ENCODE measurements at regions not wholly inside any gene's neighbourhood (a gene's known extent, or its start where the extent isn't known, plus 50 kb on each side); places are given as distances from the start of the nearest gene placed in this dataset.

DNA sequence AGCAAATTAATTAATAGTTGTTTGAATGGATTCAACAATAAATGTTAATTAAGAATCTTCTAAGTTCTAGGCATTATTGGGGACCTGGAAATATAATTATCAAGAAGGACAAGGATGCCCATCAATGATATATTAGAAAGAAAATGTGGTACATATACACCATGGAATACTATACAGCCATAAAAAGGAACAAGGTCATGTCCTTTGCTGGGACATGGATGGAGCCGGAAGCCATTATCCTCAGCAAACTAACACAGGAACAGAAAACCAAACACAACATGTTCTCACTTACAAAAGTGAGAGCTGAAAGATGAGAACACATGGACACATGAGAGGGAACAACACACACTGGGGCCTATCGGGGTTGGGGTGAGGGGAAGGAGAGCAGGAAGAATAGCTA is 141.4 kb upstream of the JUN start:
- 90 to 94% methylated on average over 2 of the region's 2 CpGs for WGBS, 2 donors
- Histone ChIP-seq H3K9me3 (no peaks in the 10 kb centered on the region), H3K4me3 (no peak overlapping the region), H3K27ac (no peak overlapping the region), H3K4me1 (peaks cover 0 to 17% (median 6%) of the 10 kb centered on the region in 4 donors), H3K27me3 (no peaks in the 10 kb centered on the region), H3K36me3 (no peaks in the 10 kb centered on the region)
- TF ChIP-seq EP300 (IDR thresholded peaks at IDR 0.05), result no peak
- TF ChIP-seq, protein P1, sequence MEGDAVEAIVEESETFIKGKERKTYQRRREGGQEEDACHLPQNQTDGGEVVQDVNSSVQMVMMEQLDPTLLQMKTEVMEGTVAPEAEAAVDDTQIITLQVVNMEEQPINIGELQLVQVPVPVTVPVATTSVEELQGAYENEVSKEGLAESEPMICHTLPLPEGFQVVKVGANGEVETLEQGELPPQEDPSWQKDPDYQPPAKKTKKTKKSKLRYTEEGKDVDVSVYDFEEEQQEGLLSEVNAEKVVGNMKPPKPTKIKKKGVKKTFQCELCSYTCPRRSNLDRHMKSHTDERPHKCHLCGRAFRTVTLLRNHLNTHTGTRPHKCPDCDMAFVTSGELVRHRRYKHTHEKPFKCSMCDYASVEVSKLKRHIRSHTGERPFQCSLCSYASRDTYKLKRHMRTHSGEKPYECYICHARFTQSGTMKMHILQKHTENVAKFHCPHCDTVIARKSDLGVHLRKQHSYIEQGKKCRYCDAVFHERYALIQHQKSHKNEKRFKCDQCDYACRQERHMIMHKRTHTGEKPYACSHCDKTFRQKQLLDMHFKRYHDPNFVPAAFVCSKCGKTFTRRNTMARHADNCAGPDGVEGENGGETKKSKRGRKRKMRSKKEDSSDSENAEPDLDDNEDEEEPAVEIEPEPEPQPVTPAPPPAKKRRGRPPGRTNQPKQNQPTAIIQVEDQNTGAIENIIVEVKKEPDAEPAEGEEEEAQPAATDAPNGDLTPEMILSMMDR (IDR thresholded peaks at IDR 0.05), result no peak
- no peak for TF ChIP-seq POLR2A (IDR thresholded peaks at IDR 0.05)
- DNase-seq (ENCODE audit: low spot score in 2 of 2), result no peak

DNA sequence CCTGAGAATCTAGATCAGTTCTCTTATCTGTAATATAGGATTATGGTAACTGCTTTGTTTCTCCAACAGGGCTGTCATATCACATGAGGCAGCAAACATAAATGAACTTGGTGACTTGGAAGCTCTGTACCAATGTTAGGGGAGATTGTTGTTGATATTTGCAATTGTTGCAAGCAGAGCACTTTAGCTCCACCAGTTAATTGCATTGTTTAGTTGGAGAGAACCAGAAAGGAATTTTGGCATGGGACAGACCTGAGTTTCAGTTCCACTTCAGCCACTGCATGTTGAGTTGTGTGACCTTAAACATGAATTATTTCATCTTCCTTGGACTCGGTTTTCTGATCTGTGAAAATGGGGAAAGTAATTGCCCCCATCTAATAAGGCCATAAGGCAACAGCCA is 142.3 kb upstream of the JUN start:
- no peak for DNase-seq (ENCODE audit: low spot score in 2 of 2)
- 76 to 83% methylated on average over 1 of the region's 1 CpG for WGBS, 2 donors
- Histone ChIP-seq H3K27me3 (no peaks in the 10 kb centered on the region), H3K27ac (no peak overlapping the region), H3K36me3 (no peaks in the 10 kb centered on the region), H3K4me1 (peaks cover 0 to 17% (median 6%) of the 10 kb centered on the region in 4 donors), H3K4me3 (no peak overlapping the region), H3K9me3 (no peaks in the 10 kb centered on the region)
- TF ChIP-seq POLR2A (IDR thresholded peaks at IDR 0.05) (no peak), EP300 (IDR thresholded peaks at IDR 0.05) (no peak)
- TF ChIP-seq, protein P1 (IDR thresholded peaks at IDR 0.05), result no peak

DNA sequence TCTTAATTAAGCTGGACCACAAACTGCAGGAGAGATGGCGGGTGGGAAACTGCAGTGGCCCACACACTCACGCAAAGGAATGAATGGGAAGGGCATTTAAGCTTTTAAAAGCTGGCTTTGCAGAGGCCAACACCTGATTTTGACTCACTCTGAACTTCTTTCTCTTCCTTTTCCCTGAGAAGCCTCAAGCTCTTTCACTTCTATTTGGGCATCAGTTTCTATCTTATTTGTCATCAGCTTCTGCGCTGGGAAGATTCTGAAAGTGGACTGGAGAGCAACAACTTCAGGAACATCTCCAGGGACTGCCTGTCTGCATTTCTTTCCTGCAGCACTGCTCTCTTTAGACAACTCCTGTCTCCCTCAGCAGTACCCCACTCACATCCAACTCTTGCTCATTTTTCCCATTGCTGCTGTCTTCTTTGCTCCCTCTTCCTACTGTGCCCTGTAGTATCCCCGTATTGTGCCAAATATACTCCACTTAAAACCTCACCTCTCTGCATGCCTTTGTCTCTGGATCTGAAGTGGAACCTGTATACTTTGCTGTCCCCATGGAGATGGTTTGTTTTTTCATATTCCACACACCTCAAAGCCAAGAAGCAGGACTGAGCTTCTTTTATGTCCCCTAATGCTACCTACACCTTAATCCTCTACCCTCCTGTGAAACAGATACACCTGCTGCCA is 143.3 kb upstream of the JUN start:
- no peak for DNase-seq (ENCODE audit: low spot score in 2 of 2)
- Histone ChIP-seq H3K27me3 (no peaks in the 10 kb centered on the region), H3K4me1 (peaks cover 0 to 13% (median 4%) of the 10 kb centered on the region in 4 donors), H3K4me3 (no peak overlapping the region), H3K36me3 (no peaks in the 10 kb centered on the region), H3K9me3 (no peaks in the 10 kb centered on the region), H3K27ac (no peak overlapping the region)
- WGBS, 2 donors, result 77 to 80% methylated on average over 4 of the region's 4 CpGs
- TF ChIP-seq EP300 (IDR thresholded peaks at IDR 0.05) (no peak), POLR2A (IDR thresholded peaks at IDR 0.05) (no peak)
- TF ChIP-seq, protein P1 (IDR thresholded peaks at IDR 0.05), result no peak

DNA sequence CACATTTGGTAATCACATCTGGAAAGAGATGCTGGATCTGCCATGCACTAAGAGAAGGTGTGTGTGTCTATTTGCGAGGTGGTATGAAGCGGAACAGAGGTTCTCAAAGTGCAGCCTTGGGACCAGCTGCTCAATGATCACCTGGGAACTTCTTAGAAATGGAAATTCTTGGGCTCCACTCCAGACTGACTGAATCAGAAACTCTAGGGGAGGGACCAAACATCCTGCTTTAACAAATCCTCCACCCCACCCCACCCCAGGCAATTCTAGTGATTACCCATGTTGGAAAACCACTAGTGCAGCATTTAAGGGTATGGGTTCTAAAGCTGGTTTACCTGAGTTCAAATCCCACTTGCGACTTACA is 143.9 kb upstream of the JUN start:
- no peak for DNase-seq (ENCODE audit: low spot score in 2 of 2)
- TF ChIP-seq, protein P1 (IDR thresholded peaks at IDR 0.05), result no peak
- TF ChIP-seq EP300 (IDR thresholded peaks at IDR 0.05) (no peak), POLR2A (IDR thresholded peaks at IDR 0.05) (no peak)
- H3K9me3 ChIP-seq, result no peaks in the 10 kb centered on the region
- H3K4me3 ChIP-seq, result no peak overlapping the region
- 93 to 96% methylated on average over 3 of the region's 3 CpGs for WGBS, 2 donors
- peaks cover 0 to 11% (median 2%) of the 10 kb centered on the region in 4 donors for H3K4me1 ChIP-seq
- no peaks in the 10 kb centered on the region for H3K27me3 ChIP-seq
- H3K27ac ChIP-seq, result no peak overlapping the region
- no peaks in the 10 kb centered on the region for H3K36me3 ChIP-seq

DNA sequence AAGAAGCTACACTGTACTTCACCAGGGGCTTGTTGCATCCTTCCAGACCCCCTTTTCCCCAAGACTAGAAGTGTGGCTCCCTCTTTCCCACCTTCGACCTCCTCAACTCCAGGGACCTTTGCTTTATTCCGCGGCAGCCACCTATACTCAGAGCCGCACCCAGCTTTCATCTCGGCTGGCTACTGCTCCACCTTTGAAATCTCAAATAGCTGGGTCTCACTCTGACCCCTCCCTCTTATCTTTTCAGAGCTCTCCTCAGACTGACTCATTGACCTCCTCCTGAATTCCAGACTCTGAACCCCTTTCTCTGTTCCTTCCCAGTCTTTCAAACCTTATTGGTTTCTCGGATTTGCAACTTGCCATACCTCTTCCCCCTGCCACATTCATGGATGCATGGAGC is 144.7 kb upstream of the JUN start:
- no peak for TF ChIP-seq EP300 (IDR thresholded peaks at IDR 0.05)
- no peak for TF ChIP-seq POLR2A (IDR thresholded peaks at IDR 0.05)
- TF ChIP-seq, protein P1 (IDR thresholded peaks at IDR 0.05), result no peak
- no peak for DNase-seq (ENCODE audit: low spot score in 2 of 2)

More for the DNA sequence above, 144.7 kb upstream of the JUN start:
- Histone ChIP-seq H3K27ac (no peak overlapping the region), H3K36me3 (no peaks in the 10 kb centered on the region), H3K9me3 (no peaks in the 10 kb centered on the region), H3K4me3 (no peak overlapping the region), H3K27me3 (no peaks in the 10 kb centered on the region), H3K4me1 (peaks cover 0 to 12% (median 0%) of the 10 kb centered on the region in 4 donors)
- 88 to 93% methylated on average over 6 of the region's 6 CpGs for WGBS, 2 donors

Data from tibial nerve (tissue), 4 donors.